ENCODE measurements at regions not wholly inside any gene's neighbourhood (a gene's known extent, or its start where the extent isn't known, plus 50 kb on each side); places are given as distances from the start of the nearest gene placed in this dataset.

DNA sequence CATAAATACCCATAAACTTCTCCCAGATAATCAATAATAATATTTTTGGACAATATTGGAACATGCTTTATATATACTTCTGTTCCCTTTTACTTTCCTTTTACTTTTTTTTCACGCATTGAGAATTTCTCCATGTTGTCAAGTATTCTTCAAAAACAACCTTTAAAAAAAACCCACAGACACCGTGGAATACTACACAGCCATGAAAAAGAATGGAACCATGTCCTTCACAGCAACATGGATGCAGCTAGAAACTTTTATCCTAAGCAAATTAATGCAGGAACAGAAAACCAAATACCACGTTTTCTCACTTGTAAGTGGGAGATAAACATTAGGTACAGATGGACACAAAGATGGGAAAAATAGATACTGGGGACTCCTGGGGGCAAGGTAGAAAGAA, 854.7 kb downstream of the TBC1D22A start:
- POLR2A ChIA-PET = no interaction called here

GRCh38 chr22:47616396-47617020, 854.1 kb downstream of the TBC1D22A start:
- ChIA-PET RAD21 (ENCODE audit: low non-redundant PET in 1 of 2, low total read pairs in 2 of 2, uncharacterized antibody in 2 of 2, unreplicated experiment in 2 of 2) (no interaction called here), POLR2A (no interaction called here), CTCF (no interaction called here)
- Histone ChIP-seq H3K36me3 (ENCODE audit: control insufficient read depth in 1 of 2, insufficient read depth in 2 of 2, low read length in 2 of 2) (no peaks in the 10 kb centered on the region), H3K4me1 (ENCODE audit: control insufficient read depth in 1 of 2, insufficient read depth in 2 of 2, low read length in 2 of 2) (no peaks in the 10 kb centered on the region), H3K9me2 (ENCODE audit: insufficient read depth) (no peaks in the 10 kb centered on the region), H3K9me3 (ENCODE audit: control insufficient read depth in 1 of 2, insufficient read depth in 1 of 2, low read depth in 1 of 2, low read length in 2 of 2) (no peaks in the 10 kb centered on the region), H3K4me2 (ENCODE audit: low read length) (no peak overlapping the region), H3K27me3 (ENCODE audit: insufficient read depth, low read length) (no peaks in the 10 kb centered on the region), H3K79me2 (ENCODE audit: insufficient read depth, low read length) (no peaks in the 10 kb centered on the region), H3K27ac (ENCODE audit: low read depth, low read length) (no peak overlapping the region), H3K9ac (ENCODE audit: low read length) (no peak overlapping the region), H3K4me3 (replicated peaks in 1 of 2; ENCODE audit: low read depth in 1 of 2, low read length in 2 of 2) (no peak overlapping the region), H4K20me1 (ENCODE audit: insufficient read depth) (no peaks in the 10 kb centered on the region), H2AFZ (ENCODE audit: low read depth, low read length, poor library complexity, severe bottlenecking) (no peak overlapping the region)
- no peak for DNase-seq (ENCODE audit: low read depth, low spot score)
- intact Hi-C loops (cut with micrococcal nuclease) = no loop called here
- no TSS peak for BruUV-seq (replicated peaks)
- ATAC-seq = no peak
- TF ChIP-seq EZH2phosphoT487 (IDR thresholded peaks at IDR 0.05; ENCODE audit: borderline replicate concordance) = no peak
- no peak for TF ChIP-seq RAD21 (IDR thresholded peaks at IDR 0.05; ENCODE audit: low read depth)
- TF ChIP-seq CEBPB (IDR thresholded peaks at IDR 0.05; ENCODE audit: low read depth) = no peak
- no peak for TF ChIP-seq ZFX (IDR thresholded peaks at IDR 0.05)
- TF ChIP-seq CBX3 (IDR thresholded peaks at IDR 0.05; ENCODE audit: low read depth) = no peak
- no peak for TF ChIP-seq ZNF274 (IDR thresholded peaks at IDR 0.05; ENCODE audit: low read depth, low read length)
- no peak for TF ChIP-seq SP1 (IDR thresholded peaks at IDR 0.05; ENCODE audit: low read depth)
- TF ChIP-seq ATF3 (IDR thresholded peaks at IDR 0.05) = no peak
- TF ChIP-seq, protein P1, sequence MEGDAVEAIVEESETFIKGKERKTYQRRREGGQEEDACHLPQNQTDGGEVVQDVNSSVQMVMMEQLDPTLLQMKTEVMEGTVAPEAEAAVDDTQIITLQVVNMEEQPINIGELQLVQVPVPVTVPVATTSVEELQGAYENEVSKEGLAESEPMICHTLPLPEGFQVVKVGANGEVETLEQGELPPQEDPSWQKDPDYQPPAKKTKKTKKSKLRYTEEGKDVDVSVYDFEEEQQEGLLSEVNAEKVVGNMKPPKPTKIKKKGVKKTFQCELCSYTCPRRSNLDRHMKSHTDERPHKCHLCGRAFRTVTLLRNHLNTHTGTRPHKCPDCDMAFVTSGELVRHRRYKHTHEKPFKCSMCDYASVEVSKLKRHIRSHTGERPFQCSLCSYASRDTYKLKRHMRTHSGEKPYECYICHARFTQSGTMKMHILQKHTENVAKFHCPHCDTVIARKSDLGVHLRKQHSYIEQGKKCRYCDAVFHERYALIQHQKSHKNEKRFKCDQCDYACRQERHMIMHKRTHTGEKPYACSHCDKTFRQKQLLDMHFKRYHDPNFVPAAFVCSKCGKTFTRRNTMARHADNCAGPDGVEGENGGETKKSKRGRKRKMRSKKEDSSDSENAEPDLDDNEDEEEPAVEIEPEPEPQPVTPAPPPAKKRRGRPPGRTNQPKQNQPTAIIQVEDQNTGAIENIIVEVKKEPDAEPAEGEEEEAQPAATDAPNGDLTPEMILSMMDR (IDR thresholded peaks at IDR 0.05 in 2 of 3, conservative IDR thresholded peaks at IDR 0.05 in 1 of 3; ENCODE audit: borderline replicate concordance in 1 of 3, insufficient read depth in 1 of 3, low read depth in 2 of 3, low read length in 2 of 3) = no peak
- TF ChIP-seq FOSL1 (IDR thresholded peaks at IDR 0.05; ENCODE audit: low read depth) = no peak
- no peak for TF ChIP-seq SRF (IDR thresholded peaks at IDR 0.05; ENCODE audit: low read depth)

More for the DNA sequence above, 854.7 kb downstream of the TBC1D22A start:
- H3K4me2 ChIP-seq (ENCODE audit: low read length) = no peak overlapping the region
- H3K9ac ChIP-seq (ENCODE audit: low read length) = no peak overlapping the region
- ChIA-PET RAD21 (ENCODE audit: low non-redundant PET in 1 of 2, low total read pairs in 2 of 2, uncharacterized antibody in 2 of 2, unreplicated experiment in 2 of 2) (no interaction called here), CTCF (no interaction called here)
- no peaks in the 10 kb centered on the region for H3K27me3 ChIP-seq (ENCODE audit: insufficient read depth, low read length)
- DNase-seq (ENCODE audit: low read depth, low spot score) = no peak
- H3K4me3 ChIP-seq (replicated peaks in 1 of 2; ENCODE audit: low read depth in 1 of 2, low read length in 2 of 2) = no peak overlapping the region
- no peak for ATAC-seq
- no peaks in the 10 kb centered on the region for H3K9me2 ChIP-seq (ENCODE audit: insufficient read depth)
- no peaks in the 10 kb centered on the region for H4K20me1 ChIP-seq (ENCODE audit: insufficient read depth)
- no peaks in the 10 kb centered on the region for H3K79me2 ChIP-seq (ENCODE audit: insufficient read depth, low read length)
- H3K36me3 ChIP-seq (ENCODE audit: control insufficient read depth in 1 of 2, insufficient read depth in 2 of 2, low read length in 2 of 2) = no peaks in the 10 kb centered on the region
- no peak for TF ChIP-seq CBX3 (IDR thresholded peaks at IDR 0.05; ENCODE audit: low read depth)
- TF ChIP-seq, protein P2, sequence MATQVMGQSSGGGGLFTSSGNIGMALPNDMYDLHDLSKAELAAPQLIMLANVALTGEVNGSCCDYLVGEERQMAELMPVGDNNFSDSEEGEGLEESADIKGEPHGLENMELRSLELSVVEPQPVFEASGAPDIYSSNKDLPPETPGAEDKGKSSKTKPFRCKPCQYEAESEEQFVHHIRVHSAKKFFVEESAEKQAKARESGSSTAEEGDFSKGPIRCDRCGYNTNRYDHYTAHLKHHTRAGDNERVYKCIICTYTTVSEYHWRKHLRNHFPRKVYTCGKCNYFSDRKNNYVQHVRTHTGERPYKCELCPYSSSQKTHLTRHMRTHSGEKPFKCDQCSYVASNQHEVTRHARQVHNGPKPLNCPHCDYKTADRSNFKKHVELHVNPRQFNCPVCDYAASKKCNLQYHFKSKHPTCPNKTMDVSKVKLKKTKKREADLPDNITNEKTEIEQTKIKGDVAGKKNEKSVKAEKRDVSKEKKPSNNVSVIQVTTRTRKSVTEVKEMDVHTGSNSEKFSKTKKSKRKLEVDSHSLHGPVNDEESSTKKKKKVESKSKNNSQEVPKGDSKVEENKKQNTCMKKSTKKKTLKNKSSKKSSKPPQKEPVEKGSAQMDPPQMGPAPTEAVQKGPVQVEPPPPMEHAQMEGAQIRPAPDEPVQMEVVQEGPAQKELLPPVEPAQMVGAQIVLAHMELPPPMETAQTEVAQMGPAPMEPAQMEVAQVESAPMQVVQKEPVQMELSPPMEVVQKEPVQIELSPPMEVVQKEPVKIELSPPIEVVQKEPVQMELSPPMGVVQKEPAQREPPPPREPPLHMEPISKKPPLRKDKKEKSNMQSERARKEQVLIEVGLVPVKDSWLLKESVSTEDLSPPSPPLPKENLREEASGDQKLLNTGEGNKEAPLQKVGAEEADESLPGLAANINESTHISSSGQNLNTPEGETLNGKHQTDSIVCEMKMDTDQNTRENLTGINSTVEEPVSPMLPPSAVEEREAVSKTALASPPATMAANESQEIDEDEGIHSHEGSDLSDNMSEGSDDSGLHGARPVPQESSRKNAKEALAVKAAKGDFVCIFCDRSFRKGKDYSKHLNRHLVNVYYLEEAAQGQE (IDR thresholded peaks at IDR 0.05; ENCODE audit: low read depth) = no peak
- intact Hi-C loops (cut with micrococcal nuclease) = no loop called here
- BruUV-seq (replicated peaks) = no TSS peak
- no peaks in the 10 kb centered on the region for H3K9me3 ChIP-seq (ENCODE audit: control insufficient read depth in 1 of 2, insufficient read depth in 1 of 2, low read depth in 1 of 2, low read length in 2 of 2)
- no peak overlapping the region for H3K27ac ChIP-seq (ENCODE audit: low read depth, low read length)
- no peak overlapping the region for H2AFZ ChIP-seq (ENCODE audit: low read depth, low read length, poor library complexity, severe bottlenecking)
- H3K4me1 ChIP-seq (ENCODE audit: control insufficient read depth in 1 of 2, insufficient read depth in 2 of 2, low read length in 2 of 2) = no peaks in the 10 kb centered on the region
